NCI-H187 (cell line): ENCODE measurements at regions not wholly inside any gene's neighbourhood (a gene's known extent, or its start where the extent isn't known, plus 50 kb on each side); places are given as distances from the start of the nearest gene placed in this dataset.

Experiments used
- DNase-seq, 2 experiments: peaks; one replicate each; lab custom pipeline; 2025; lab: John Stamatoyannopoulos, UW

DNA sequence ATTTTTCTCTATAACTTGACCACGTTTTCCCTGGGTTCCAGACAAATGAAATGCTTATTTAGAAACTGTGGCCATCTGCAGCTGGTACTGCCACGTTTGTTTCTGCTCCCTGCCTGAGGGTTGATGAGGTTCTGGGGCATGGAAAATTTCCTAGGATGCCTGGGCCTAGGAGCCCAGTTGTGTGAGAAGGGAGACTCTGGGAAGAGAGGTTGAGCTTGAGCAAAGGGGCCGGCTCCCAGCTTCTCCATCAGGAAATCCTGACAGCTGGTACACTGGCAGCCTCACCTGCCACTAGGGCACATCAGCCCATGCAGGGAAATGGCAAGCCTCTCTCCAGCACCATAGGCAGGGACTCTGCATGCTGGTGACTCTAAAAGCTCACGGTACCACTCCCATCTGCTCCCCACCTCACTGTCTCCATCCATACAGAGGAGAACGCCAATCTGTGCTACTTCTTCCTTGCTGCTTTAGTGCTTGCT is 165.4 kb upstream of the PPP2R3A start:
- no peak for DNase-seq

DNA sequence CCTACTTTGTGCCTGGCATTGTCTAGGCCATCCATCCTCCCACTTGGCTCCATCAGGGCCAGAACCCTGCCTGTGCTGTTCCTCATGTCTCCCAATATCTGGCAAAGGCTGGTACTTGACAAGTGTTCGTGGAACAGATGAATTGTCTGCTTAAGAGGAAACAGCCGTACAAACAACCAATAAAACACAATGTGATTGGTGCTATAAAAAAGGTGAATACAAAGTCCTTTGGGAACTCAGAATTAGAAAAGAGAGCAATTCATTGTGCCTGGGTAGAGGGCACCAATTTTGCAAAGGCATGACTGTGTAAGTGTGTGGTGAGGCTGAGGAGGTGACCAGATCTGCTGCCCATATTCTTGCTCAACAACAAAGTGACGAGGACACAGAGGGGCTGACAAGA is 164.5 kb upstream of the PPP2R3A start:
- no peak for DNase-seq

DNA sequence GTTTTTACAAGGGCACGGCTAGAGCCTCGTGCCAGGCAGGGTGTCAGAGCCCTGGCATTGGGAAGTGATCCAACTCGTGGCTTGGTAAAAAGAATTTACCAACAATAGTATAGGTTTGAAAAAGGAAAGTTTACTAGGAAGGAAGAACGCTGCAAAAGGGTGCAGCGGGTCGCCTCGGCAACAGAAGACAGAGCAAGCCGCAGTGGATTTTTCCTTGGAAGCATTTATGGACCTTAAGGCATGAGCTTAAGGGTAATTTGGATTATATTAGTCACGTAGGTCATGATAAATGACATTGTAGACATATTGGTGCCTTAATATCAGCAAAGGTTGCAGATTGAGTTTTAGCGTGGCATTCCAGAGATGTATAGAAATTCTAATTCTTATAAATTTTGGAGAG is 163.4 kb upstream of the PPP2R3A start:
- DNase-seq, result no peak

DNA sequence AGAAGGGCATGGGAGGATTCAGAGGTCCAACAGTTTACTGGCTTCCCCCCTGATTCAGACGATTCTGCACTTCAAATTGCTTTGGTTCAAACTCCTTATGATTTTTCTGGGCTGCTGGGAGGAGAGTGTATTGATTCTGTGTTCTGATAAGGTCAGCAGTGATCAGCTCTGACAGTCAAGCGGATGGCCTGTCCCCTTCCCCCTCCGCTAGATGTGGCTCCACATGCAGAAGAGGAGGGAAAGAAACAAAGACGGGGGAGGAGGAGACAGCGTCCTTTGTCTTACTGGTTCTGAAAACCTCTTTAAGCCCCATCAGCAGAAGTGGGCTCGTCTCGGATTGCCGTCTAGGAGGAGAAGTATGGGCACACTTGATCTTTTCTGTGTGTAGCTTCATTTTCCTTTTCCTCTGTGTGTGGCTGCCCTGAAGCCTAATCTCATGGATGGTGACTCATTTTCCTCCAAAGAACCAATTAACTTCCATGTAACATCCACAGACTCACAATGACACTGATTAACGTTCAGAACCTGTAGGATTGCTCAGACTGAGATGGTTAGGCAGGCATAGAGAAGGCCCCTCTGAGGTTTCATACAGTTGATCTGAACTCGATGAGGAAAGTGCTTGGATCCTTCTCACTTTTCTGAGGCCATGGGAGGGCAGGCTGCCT is 162.4 kb upstream of the PPP2R3A start:
- no peak for DNase-seq

DNA sequence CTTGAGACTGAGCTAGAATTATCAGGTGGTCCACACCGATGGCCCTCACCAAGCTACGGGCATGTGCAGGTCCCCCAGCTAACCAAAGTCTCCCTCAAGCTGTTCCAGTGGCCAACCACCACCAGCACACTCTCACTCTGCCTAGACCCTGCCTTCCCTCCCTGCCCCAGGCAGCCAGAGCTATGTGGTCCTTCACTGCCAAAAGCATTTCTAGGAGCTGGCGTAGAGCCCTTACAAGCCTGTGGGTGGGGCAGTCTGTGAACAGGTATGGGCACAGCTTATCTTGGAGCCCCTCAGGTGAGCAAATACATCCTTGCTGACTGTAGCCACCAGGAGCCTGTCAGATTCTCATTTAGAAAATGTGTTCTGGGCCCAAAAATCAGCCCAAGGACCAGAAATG is 159.8 kb upstream of the PPP2R3A start:
- no peak for DNase-seq

DNA sequence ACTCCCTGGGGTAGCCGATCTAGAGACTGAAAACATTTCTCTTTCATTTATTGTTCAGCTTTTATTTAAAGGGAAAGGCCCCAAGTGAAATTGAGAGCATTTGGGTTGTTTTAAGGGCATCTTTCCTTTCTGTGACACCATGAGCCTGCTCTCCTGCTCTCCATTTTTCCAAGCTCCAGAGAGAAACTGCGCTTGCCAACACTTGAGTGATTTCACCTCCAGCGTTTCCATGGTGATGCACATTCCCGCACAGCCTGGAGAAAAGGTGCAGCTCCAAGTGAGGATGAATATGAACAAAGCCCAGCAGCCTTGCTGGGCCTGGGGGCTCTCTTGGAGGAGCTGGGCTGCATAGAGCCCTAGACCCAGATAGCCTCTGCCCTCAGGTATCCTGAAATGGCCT is 159.2 kb upstream of the PPP2R3A start:
- DNase-seq, result no peak

DNA sequence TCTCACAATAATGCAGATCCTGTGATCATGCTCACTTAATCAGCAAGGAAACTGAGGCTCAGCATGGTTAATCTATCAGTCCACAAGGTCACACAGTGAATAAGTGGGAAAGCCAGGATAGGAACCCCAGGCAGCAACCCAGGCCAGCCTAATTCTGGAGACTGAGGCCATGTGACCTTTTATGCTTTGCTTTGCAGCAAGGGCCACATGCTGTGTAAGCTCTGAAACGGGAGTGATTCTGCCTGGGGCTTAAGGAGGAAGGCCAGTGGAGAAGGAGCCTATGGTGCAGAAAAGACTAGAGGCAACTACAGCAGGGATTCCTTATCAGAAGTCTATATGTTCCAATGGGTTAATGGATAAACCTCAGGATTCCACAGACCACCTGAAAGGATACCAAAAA is 157.6 kb upstream of the PPP2R3A start:
- DNase-seq, result no peak

DNA sequence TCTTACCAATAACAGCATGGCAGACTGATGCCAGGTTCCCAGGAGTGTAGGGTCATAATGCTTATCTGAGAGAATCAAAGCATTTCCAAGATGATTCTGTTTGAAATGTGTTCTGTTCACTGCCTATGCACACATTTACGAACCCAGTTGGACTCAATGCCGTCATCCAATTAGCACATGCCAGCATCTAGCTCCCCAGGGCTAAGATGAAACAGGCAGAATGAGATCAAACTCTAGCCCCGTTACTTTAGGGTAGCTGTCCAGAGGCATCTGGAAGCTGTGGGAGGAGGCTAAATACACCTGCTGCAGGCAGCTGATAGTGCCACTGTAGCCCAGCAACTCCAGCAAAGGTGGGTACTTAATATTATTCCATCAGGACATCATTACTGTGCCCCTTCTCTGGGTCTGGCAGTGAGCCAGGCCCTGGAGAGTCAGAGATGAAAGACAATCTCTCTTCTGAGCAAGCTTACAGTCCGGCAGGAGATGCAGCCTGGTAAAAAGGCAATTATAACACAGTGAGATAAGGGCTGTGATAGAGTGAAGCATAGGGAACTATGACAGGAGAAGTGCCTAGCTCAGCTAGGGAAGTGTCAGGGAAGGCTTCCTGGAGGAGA is 156.4 kb upstream of the PPP2R3A start:
- DNase-seq, result no peak

DNA sequence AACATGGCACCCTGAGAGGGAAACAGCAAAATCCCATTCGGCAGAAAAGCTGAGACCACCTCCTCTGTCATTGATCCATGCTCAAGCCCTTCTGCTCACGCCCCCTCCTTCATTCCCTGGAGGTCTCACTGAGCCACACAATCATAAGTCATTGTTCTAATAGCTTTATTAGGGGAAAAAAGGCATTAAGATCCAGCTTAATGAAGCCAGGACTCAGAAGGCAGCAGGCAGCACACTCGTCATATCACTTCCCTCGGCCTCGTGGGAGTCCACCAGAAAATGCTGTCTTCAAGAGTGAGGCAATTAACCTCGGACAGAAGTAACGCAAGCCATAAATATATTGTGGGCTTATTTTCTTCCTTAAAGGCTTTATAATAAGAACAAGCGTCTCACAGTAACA is 153.9 kb upstream of the PPP2R3A start:
- no peak for DNase-seq

DNA sequence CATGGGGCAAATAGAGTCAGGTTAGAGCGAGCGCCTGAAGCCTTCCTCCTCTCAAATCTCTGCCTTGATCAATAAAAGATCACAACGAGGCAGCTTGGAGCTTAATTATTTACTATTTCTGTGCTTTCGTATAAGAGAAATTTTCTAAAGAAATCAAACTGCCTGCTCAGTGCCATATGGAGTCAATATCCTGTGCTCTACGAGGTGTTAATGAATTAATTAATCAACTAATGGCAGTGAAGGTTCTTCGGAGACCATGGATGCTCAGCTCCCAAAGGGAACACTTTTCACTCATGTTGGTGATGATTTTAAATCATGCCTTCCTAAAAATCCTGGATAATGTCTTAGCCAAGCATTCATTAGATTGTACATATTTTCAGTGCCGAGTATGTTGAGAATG is 153.5 kb upstream of the PPP2R3A start:
- DNase-seq, result no peak

DNA sequence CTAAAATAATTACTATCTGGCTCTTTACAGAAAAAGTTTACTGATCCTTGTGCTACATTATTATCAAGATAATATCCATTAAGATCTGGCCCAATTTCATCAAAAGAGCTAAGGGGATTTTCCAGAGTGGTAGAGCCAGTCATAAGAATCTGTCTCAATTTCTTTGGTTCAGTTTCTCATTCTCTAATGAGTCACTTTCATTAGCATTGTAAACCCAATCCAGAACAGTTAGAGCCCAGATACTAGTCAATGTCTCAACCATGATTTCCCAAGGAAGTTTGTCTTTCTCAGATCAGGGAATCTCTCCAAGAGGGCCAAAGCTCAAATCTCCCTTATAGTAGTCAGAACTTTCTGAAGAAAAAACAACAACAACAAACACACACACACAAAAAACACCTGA is 131.1 kb upstream of the PPP2R3A start:
- DNase-seq, result no peak

DNA sequence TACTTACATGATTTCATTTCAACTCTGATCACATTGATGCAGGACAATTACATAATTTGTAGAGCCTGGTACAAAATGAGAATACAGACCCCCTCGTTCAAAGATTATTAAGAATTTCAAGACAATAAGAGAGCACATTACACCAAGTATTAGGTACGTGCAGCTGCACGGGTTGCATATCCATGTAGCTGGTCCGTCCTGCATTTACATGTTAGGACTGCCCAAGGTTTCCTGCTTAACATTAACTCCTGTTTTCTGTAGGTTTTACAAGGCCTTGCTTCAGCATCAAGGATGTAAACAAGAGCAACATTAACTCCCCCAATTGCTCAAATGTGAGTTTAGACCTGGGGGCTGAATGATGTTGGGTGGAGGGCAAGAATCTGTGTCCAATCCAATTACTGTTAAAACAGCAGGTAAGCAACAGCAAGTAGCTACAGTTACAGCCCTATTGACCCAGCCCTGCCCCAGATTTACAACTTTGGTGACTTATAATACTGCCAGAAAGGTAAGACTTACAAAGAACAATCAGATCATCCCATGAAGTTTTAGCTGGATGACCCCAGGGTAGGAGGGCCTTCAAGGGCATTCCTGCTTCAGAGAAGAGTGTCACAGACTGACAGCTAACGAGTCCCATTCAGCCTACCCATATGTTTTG is 127.4 kb upstream of the PPP2R3A start:
- no peak for DNase-seq

DNA sequence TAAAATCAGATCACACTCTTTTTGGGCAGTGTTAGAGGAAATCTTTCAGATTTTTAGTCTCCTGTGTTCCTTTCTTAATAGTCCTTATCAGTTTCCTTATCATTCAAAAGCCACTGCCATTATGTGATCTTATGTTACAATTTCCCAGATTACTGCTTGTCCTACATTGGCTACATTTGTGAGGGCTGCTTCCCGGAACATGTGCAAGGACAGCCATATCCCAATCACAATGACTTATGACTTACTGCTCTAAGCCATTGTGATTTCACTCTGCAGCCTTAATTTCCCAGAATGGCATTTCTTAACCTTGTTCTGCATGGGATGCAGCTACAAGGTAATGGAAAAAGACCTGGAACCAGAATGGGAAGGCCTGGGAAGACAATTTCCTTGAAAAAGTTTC is 125.1 kb upstream of the PPP2R3A start:
- DNase-seq, result no peak

DNA sequence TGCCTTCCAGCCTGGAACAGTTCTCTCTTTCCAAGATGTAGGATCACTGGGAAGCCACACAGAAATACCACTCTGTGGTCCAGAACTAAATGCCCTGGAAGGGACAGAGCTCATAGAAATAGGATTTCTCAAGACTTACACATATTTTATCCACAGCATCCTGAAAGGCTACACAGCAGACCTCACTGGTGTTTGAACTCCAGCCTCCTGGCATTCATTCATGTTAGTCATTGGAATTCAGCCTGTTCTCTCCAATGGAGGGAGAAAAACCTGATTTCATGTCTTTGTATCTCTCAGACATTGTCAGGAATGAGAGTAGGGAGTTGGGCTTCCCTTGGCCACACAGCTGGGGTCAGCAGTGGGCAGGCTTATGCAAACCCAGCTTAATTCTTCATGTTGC is 121.1 kb upstream of the PPP2R3A start:
- no peak for DNase-seq

DNA sequence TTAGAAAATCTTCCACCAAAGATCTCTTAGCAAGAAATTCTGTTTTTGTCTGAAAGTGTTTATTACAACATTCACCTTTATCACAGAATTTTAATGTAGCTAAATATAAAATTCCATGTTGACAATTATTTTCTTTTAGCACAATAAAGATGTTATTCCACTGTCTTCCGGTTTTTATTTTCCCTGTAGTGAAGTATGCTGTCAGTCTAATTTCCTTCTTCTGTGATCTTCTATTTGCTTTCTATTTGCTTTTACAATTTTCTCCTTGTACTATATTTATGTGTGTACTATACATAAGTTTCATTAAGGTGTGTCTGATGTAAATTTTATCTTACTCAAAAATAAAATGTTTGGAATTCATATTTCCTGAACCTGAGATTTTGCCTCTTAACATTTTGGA is 117.5 kb upstream of the PPP2R3A start:
- DNase-seq, result no peak

DNA sequence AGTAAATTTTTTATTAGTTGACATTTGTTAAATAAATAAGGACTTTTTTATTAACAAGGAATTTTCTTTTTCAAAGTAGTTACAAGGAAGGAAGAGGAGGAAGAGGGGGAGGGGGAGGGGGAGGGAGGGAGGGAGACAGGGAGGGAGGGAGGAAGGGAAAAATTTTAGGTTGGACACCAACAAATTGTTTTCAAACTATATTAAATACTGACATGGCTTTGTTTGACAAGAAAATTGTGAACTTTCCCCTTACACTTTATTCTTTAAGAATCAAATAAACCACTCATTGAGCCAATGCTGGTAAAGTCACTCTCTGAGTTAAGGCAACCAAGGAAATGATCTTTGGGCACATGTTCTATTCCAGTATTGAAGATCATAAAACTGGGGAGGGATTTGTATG is 115.7 kb upstream of the PPP2R3A start:
- DNase-seq, result no peak

DNA sequence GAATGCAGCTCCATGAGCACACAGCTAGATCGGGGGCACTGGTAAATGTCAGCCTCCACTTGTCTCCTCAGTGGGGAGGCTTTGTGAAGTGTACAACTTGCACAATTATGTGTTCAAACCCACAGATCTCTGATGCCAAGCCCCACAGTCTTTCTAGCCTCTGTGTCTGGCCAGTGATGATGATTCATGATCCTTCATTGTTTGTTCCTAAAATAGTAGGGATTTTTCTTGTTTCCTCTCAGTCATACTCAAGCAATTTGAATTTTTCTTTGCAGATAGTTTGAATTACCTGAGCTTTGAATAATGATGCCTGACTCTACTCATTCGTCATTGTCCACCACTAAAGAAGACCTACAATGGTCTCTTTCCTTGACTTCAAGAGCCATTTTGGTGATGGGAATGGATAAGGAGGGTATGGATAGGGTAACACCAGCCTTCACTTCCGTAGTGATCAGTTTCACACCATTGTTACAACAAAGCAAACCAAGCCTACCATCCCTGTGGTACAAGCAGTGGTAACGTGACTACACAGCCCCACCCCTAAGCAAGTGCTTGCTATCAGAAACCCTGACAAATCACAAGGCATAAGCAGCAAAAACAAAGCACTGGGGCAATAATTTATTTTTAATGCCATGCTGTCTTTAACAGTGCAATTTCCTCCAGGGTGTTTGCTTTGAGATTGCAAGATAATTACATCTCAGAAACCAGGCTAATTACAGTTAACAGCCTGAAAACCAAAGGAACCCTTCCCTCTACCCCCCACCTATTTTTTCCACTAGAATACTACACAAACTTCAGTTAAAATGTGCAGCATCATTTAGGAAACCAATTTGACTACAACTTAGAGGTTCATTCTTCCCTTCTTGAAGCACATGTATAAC is 114.1 kb upstream of the PPP2R3A start:
- no peak for DNase-seq

DNA sequence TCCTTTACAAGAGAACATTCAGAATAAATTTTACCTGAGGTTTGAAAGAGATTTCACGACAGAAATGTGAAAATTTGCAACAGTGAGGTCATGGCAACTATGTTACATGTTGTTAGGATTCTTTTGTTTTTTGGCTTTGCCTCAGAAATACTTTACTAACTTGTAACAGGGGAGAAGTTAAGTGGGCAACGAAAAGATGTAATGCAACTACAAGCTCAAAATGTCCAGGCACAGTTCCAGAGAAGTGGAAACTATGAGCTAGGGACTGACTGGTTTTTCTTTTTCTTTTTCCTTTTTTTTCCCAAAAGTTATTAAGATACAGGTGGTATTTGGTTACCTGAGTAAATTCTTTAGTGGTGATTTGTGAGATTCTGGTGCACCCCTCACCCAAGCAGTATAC is 111.5 kb upstream of the PPP2R3A start:
- DNase-seq, result no peak

DNA sequence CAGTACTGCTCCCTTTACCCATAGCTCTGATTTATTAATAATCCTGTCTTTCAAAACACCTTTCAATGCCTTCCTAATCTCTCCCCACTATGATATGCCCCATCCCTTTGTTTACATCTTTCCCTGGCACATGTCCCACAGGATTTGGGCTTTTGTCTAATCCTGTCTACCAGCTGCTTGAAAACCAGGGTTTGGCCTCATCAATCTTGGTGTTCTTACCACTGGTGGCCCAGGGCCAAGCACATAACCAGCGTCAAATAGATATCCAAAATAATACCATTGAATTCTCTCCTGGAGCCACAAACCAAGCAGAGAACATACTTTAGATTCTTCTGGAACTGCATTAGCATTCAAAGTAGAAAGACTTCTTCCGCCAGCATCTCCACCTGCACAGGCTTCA is 104.8 kb upstream of the PPP2R3A start:
- no peak for DNase-seq

DNA sequence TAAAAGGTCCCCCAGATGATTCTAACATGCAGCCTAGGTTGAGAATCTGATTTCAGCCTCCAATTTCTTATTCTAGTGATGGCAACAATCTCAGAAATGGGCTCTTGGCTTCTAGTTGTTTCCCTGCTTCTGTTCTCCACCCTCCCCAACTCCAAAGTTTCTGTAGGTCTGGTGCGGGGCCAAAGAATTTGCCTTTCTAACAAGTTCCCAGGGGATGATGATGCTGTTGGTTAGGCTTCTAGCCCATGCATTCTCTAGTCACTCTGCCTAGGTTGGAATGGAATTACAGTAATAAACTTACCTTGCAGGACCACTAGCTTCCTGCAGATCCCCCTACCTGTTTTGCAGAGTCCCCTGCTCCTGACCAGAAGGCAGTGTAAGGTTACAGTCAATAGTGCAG is 103.2 kb upstream of the PPP2R3A start:
- no peak for DNase-seq

DNA sequence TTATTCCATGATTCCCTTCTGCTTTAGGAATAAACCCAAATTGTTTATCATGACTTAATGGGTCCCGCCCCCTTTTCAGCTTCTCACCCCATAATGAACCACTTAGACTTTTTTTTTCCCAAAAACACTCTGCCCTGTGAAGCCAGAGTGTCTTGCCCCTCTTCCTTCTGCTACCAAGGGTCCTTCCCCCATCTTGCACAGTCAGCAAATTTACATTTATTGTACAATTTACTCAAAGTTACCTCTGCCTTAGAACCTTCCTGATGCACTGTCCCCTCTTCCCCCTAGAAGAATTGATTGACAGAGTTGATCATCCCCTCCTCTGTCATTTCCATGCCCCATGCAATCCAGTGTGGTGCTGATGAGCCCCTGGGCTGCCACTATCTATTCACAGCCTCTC is 101.5 kb upstream of the PPP2R3A start:
- DNase-seq, result no peak

DNA sequence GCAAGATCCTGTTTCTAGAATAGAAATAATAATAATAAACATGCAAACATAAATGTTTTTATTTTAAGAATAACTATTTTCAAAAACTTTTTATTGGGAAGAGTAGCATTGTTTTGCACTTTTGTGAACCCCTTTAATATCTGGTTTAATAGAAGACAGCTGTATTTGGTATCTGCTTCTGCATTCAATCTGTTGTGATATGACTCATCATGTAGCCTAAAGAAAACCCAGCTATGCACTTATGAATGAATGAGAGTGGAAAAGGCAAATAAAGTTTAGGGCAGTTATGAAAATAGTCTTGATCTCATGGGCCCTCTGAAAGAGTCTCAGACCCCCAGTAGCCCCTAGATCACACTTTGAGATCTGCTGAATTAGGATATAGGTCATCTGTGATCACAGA is 100.4 kb upstream of the PPP2R3A start:
- DNase-seq, result no peak

DNA sequence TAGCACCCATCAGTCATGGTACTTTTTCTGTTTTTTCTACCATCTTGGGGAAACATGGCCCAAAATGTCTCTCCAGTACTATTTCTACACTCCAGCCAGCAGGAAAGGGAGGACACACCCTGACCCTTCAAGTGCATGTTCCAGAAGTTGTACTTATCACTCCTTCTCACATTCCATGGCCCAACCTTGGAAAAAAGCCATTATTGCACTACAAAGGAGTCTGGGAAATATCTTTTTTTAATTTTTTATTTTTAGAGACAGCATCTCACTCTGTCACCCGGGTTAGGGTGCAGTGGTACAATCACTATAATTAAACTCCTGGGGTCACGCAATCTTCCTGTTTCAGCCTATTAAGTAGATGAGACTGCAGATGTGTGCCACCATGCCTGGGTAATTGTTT is 100.0 kb upstream of the PPP2R3A start:
- no peak for DNase-seq
